ENCODE measurements at regions not wholly inside any gene's neighbourhood (a gene's known extent, or its start where the extent isn't known, plus 50 kb on each side); places are given as distances from the start of the nearest gene placed in this dataset.

- Histone ChIP-seq H2AFZ (no peak overlapping the region), H3K27ac (ENCODE audit: low read depth) (no peak overlapping the region), H3K79me2 (replicated peaks; ENCODE audit: insufficient read depth) (no peaks in the 10 kb centered on the region), H4K20me1 (replicated peaks; ENCODE audit: insufficient read depth) (no peaks in the 10 kb centered on the region), H3K36me3 (ENCODE audit: insufficient read depth) (no peaks in the 10 kb centered on the region), H3K4me1 (ENCODE audit: insufficient read depth) (no peaks in the 10 kb centered on the region), H3K27me3 (ENCODE audit: insufficient read depth) (no peaks in the 10 kb centered on the region), H3K9me2 (ENCODE audit: insufficient read depth) (no peaks in the 10 kb centered on the region), H3K4me3 (no peak overlapping the region), H3K4me2 (no peak overlapping the region), H3F3A (replicated peaks; ENCODE audit: low read depth) (no peaks in the 10 kb centered on the region)
- TF ChIP-seq EZH2 (IDR thresholded peaks at IDR 0.05; ENCODE audit: low read depth, unreplicated experiment) (no peak), REST (IDR thresholded peaks at IDR 0.05; ENCODE audit: unreplicated experiment) (no peak), NANOG (IDR thresholded peaks at IDR 0.05; ENCODE audit: borderline replicate concordance) (no peak), CREB1 (CRISPR knock-in tag; IDR thresholded peaks at IDR 0.05; ENCODE audit: low read depth) (no peak), ZNF331 (CRISPR knock-in tag; IDR thresholded peaks at IDR 0.05; ENCODE audit: low read depth) (no peak), JUNB (IDR thresholded peaks at IDR 0.05; ENCODE audit: unreplicated experiment) (no peak), ZNF114 (CRISPR knock-in tag; IDR thresholded peaks at IDR 0.05) (no peak), CTCF (conservative IDR thresholded peaks at IDR 0.05; ENCODE audit: low read depth in 2 of 2) (no peak), EZH2phosphoT487 (IDR thresholded peaks at IDR 0.05; ENCODE audit: unreplicated experiment) (no peak), POLR2AphosphoS5 (IDR thresholded peaks at IDR 0.05; ENCODE audit: low read depth) (no peak), ETS1 (IDR thresholded peaks at IDR 0.05) (no peak), STAT1 (IDR thresholded peaks at IDR 0.05; ENCODE audit: unreplicated experiment) (no peak), ZNF462 (CRISPR knock-in tag; IDR thresholded peaks at IDR 0.05) (no peak)
- H3K4me1 Mint-ChIP-seq: no peaks in the 10 kb centered on the region
- no peaks in the 10 kb centered on the region for H3K36me3 Mint-ChIP-seq (ENCODE audit: low read depth)
- H3K9me3 Mint-ChIP-seq: peaks cover 3% of the 10 kb centered on the region; the same call in 1 of the 3 replicates
- H3K4me3 Mint-ChIP-seq: no peak overlapping the region
- H3K27me3 Mint-ChIP-seq (ENCODE audit: insufficient read depth, low read depth, poor library complexity): peaks cover 2% of the 10 kb centered on the region
- H3K27ac Mint-ChIP-seq: no peak overlapping the region
- ATAC-seq (no peak), DNase-seq (ENCODE audit: low spot score) (no peak)
These were observed 801.4 kb downstream of the BCKDHB start for GRCh38 chr6:80907831-80908230.

Measured in GM23338 (cell line).